GM12878 (cell line): ENCODE measurements at regions not wholly inside any gene's neighbourhood (a gene's known extent, or its start where the extent isn't known, plus 50 kb on each side); places are given as distances from the start of the nearest gene placed in this dataset.

Experiments
- EP300 ChIP-seq, 2 experiments: fragments of 150-350 bp in 1 of 2; IDR thresholded peaks; 2 replicates each; pipeline ENCODE4 v1.6.1; 2011 to 2012; ENCODE audit warnings: low read depth in 2 of 2, low read length in 2 of 2, borderline replicate concordance in 1 of 2, improper control_type of control experiment in 1 of 2, inconsistent platforms in 1 of 2; ENCODE audit not compliant: control insufficient read depth in 1 of 2
- JUND ChIP-seq: IDR thresholded peaks from 2 replicates; pipeline ENCODE4 v1.6.1; 2012; ENCODE audit warnings: low read depth, mild to moderate bottlenecking, low read length, improper control_type of control experiment, moderate library complexity
- TAF1 ChIP-seq: IDR thresholded peaks from 2 replicates; pipeline ENCODE4 v1.6.1; 2011; ENCODE audit warnings: mild to moderate bottlenecking, low read depth, low read length, borderline replicate concordance
- TF ChIP-seq, protein P1 (sequence below), 3 experiments: IDR thresholded peaks in 2 of 3; conservative IDR thresholded peaks in 1 of 3; 2 replicates each; pipeline ENCODE4 v1.5.1; 2011; ENCODE audit warnings: low read depth in 3 of 3, low read length in 3 of 3, mild to moderate bottlenecking in 3 of 3, control low read depth in 2 of 3, moderate library complexity in 2 of 3, inconsistent platforms in 1 of 3, mixed read lengths in 1 of 3; ENCODE audit not compliant: control insufficient read depth in 2 of 3, insufficient read depth in 1 of 3; ENCODE audit errors: extremely low read depth in 1 of 3
- TF ChIP-seq, protein P2 (sequence below): IDR thresholded peaks from 2 replicates; pipeline ENCODE4 v1.6.1; 2012; ENCODE audit warnings: low read depth, low read length, improper control_type of control experiment
- TF ChIP-seq, protein P3 (sequence below): IDR thresholded peaks from 2 replicates; pipeline ENCODE4 v1.6.1; 2012; ENCODE audit warnings: mild to moderate bottlenecking, low read depth, low read length

DNA sequence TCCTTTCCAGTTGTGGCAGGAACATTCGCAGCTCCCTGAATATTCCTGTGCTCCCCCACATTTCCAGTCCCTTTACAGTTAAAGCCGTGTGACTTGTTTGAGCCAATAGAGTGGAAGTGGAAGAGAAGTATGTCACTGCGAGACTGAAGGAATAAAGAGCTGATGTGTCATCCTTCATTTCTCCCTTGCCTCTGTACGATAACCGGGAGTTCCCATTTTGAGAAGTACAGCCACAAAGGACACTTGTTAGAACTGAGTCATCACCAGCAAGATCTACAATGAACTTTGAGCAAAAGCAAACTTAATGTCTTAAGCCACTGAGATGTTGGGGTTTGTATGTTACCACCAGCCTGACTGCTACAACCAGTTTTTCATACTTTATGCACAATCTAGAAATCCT is 92.3 kb downstream of the SPRY1 start:
- TF ChIP-seq JUND: no peak
- TF ChIP-seq, protein P1, sequence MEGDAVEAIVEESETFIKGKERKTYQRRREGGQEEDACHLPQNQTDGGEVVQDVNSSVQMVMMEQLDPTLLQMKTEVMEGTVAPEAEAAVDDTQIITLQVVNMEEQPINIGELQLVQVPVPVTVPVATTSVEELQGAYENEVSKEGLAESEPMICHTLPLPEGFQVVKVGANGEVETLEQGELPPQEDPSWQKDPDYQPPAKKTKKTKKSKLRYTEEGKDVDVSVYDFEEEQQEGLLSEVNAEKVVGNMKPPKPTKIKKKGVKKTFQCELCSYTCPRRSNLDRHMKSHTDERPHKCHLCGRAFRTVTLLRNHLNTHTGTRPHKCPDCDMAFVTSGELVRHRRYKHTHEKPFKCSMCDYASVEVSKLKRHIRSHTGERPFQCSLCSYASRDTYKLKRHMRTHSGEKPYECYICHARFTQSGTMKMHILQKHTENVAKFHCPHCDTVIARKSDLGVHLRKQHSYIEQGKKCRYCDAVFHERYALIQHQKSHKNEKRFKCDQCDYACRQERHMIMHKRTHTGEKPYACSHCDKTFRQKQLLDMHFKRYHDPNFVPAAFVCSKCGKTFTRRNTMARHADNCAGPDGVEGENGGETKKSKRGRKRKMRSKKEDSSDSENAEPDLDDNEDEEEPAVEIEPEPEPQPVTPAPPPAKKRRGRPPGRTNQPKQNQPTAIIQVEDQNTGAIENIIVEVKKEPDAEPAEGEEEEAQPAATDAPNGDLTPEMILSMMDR (IDR thresholded peaks at IDR 0.05 in 2 of 3, conservative IDR thresholded peaks at IDR 0.05 in 1 of 3; ENCODE audit: control insufficient read depth in 2 of 3, extremely low read depth in 1 of 3, insufficient read depth in 1 of 3, low read depth in 3 of 3, low read length in 3 of 3): no peak
- no peak for TF ChIP-seq TAF1
- TF ChIP-seq EP300 (IDR thresholded peaks at IDR 0.05; ENCODE audit: borderline replicate concordance in 1 of 2, control insufficient read depth in 1 of 2, low read depth in 2 of 2, low read length in 2 of 2): no peak
- TF ChIP-seq, protein P2, sequence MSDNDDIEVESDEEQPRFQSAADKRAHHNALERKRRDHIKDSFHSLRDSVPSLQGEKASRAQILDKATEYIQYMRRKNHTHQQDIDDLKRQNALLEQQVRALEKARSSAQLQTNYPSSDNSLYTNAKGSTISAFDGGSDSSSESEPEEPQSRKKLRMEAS: no peak
- TF ChIP-seq, protein P3, sequence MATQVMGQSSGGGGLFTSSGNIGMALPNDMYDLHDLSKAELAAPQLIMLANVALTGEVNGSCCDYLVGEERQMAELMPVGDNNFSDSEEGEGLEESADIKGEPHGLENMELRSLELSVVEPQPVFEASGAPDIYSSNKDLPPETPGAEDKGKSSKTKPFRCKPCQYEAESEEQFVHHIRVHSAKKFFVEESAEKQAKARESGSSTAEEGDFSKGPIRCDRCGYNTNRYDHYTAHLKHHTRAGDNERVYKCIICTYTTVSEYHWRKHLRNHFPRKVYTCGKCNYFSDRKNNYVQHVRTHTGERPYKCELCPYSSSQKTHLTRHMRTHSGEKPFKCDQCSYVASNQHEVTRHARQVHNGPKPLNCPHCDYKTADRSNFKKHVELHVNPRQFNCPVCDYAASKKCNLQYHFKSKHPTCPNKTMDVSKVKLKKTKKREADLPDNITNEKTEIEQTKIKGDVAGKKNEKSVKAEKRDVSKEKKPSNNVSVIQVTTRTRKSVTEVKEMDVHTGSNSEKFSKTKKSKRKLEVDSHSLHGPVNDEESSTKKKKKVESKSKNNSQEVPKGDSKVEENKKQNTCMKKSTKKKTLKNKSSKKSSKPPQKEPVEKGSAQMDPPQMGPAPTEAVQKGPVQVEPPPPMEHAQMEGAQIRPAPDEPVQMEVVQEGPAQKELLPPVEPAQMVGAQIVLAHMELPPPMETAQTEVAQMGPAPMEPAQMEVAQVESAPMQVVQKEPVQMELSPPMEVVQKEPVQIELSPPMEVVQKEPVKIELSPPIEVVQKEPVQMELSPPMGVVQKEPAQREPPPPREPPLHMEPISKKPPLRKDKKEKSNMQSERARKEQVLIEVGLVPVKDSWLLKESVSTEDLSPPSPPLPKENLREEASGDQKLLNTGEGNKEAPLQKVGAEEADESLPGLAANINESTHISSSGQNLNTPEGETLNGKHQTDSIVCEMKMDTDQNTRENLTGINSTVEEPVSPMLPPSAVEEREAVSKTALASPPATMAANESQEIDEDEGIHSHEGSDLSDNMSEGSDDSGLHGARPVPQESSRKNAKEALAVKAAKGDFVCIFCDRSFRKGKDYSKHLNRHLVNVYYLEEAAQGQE: no peak
